Cardiac muscle cell (in vitro differentiated cells and primary cell): ENCODE measurements at regions not wholly inside any gene's neighbourhood (a gene's known extent, or its start where the extent isn't known, plus 50 kb on each side); places are given as distances from the start of the nearest gene placed in this dataset.
"Not testable (repeated sequence)": the region's sequence is repeated elsewhere in the genome, so short reads cannot be mapped to it uniquely, and the experiment has no call there.

Source experiments
- DNase-seq, 2 donors: peaks; one replicate each; pipeline versions ENCODE4 v3.0.0 to v3.0.0-alpha.2; 2010 to 2017; ENCODE audit warnings: low read depth in 1 of 2, low spot score in 1 of 2
- H3K27ac ChIP-seq: fragments of 200-600 bp; sonication (generic); 2 replicates; pipeline ENCODE4 v1.5.1; 2016
- H3K27me3 ChIP-seq: fragments of 200-600 bp; sonication (generic); 2 replicates; pipeline ENCODE4 v1.6.0; 2016; ENCODE audit warnings: control low read depth
- H3K36me3 ChIP-seq: fragments of 200-600 bp; sonication (generic); 2 replicates; pipeline ENCODE4 v1.5.1; 2016; ENCODE audit warnings: control low read depth
- H3K4me1 ChIP-seq: fragments of 200-600 bp; sonication (generic); 2 replicates; pipeline ENCODE4 v1.8.1; 2017; ENCODE audit warnings: low read depth, mild to moderate bottlenecking, mixed run types
- H3K4me3 ChIP-seq: fragments of 200-600 bp; sonication (generic); 2 replicates; pipeline ENCODE4 v1.5.1; 2016; ENCODE audit warnings: mild to moderate bottlenecking
- H3K9me3 ChIP-seq: fragments of 200-600 bp; sonication (generic); 2 replicates; pipeline ENCODE4 v1.5.1; 2017; ENCODE audit warnings: low read depth, mild to moderate bottlenecking, control low read depth
- TF ChIP-seq, protein P1 (sequence below): IDR thresholded peaks from 2 replicates; pipeline ENCODE4 v1.5.1; 2012; ENCODE audit warnings: low read depth, mild to moderate bottlenecking, low read length

DNA sequence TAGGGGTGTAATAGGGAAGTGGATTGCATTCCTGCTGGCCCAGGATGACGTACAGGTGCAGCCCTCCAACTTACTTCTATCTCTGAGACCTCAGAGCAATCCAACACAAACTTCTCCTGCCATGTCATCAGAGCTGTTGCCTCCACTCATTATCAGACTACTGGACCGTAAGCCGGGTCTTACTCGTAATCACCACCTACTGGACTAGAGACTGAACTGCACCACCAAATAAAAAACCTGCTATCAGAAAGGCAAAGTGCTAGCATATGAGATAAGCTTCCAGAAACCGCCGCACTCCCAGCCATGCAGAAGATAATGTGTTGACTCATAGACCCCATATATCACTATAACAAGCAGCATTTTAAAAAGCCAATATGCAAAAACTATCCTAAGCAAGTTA is 102.0 kb downstream of the SLITRK1 start:
- Histone ChIP-seq H3K4me1 (no peaks in the 10 kb centered on the region), H3K36me3 (no peaks in the 10 kb centered on the region), H3K27ac (no peak overlapping the region), H3K27me3 (no peaks in the 10 kb centered on the region), H3K4me3 (no peak overlapping the region), H3K9me3 (no peaks in the 10 kb centered on the region)
- TF ChIP-seq, protein P1, sequence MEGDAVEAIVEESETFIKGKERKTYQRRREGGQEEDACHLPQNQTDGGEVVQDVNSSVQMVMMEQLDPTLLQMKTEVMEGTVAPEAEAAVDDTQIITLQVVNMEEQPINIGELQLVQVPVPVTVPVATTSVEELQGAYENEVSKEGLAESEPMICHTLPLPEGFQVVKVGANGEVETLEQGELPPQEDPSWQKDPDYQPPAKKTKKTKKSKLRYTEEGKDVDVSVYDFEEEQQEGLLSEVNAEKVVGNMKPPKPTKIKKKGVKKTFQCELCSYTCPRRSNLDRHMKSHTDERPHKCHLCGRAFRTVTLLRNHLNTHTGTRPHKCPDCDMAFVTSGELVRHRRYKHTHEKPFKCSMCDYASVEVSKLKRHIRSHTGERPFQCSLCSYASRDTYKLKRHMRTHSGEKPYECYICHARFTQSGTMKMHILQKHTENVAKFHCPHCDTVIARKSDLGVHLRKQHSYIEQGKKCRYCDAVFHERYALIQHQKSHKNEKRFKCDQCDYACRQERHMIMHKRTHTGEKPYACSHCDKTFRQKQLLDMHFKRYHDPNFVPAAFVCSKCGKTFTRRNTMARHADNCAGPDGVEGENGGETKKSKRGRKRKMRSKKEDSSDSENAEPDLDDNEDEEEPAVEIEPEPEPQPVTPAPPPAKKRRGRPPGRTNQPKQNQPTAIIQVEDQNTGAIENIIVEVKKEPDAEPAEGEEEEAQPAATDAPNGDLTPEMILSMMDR: peak; percentile 62
- peak; percentile 2 to 63 for DNase-seq

DNA sequence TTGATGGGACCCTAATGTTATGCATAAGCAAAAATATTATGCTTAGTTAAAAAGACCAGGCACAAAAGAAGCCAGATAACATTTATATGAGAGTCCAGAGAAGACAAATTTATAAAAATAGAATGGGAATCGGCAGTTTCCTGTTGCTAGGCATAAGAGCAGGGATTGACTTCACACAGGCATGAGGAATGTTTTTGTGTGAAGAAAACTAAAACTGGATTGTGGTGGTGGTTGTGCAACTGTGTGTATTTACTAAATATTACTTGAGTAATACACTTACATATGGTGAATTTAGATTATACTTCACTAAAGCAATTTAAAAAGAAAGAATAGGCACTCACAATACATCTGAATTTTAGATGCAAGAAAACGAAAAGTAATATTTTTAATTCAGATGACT is 108.3 kb downstream of the SLITRK1 start:
- no peaks in the 10 kb centered on the region for H3K4me1 ChIP-seq
- no peaks in the 10 kb centered on the region for H3K36me3 ChIP-seq
- DNase-seq: peak in 1 of 2 donors; percentile 29
- H3K4me3 ChIP-seq: no peak overlapping the region
- TF ChIP-seq, protein P1: no peak
- no peaks in the 10 kb centered on the region for H3K9me3 ChIP-seq
- no peaks in the 10 kb centered on the region for H3K27me3 ChIP-seq
- H3K27ac ChIP-seq: no peak overlapping the region

DNA sequence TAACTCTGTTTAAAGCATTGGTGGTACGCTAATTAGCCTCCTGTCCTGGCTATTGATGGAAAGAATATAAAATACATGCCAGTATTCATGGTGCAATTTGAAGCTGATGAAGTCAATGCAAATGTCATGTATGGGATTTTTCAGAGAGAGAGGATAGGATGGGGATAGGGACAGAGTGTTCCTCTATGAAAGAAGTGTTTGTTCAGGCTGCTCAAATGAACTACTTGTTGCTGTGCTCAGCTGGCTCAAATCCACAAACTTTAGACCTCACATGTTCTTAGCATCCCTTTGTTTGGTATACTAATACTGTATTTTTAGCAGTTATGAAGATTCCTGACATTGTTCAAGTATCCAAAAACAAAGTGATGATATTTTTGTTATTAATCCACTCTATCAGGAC is 116.5 kb downstream of the SLITRK1 start:
- no peak overlapping the region for H3K4me3 ChIP-seq
- no peak overlapping the region for H3K27ac ChIP-seq
- H3K27me3 ChIP-seq: no peaks in the 10 kb centered on the region
- H3K9me3 ChIP-seq: no peaks in the 10 kb centered on the region
- H3K4me1 ChIP-seq: no peaks in the 10 kb centered on the region
- DNase-seq: no peak
- H3K36me3 ChIP-seq: no peaks in the 10 kb centered on the region
- TF ChIP-seq, protein P1: no peak

DNA sequence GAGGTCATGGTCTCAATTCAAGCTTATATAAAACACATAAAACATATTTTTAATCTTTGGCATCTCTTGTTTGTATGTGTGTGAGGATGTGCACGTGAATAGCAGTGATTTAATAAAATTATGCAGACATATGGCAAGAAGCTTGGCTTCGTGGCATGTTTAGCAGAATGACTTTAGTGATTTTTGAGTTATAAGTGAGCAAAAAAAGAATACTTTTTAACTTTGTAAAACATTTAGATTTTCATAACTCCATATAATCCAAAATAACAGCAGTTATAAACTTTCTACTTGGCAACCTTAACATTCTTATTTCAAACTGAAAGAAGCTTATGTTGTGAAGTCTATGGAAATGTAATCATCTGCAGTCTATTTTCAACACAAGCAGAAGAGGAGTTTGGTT is 120.6 kb downstream of the SLITRK1 start:
- no peaks in the 10 kb centered on the region for H3K36me3 ChIP-seq

DNA sequence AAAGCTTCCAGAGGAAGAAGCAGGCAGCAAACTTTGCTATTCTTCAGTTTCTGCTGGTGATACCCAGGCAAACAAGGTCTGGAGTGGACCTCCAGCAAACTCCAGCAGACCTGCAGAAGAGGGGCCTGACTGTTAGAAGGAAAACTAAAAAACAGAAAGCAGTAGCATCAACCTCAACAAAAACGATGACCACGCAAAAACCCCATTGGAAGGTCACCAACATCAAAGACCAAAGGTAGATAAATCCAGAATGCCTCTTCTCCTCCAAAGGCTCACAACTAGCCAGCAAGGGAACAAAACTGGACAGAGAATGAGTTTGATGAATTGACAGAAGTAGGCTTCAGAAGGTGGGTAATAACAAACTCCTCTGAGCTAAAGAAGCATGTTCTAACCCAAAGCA is 127.1 kb downstream of the SLITRK1 start:
- not testable (repeated sequence) for H3K27me3 ChIP-seq, DNase-seq, H3K27ac ChIP-seq, H3K4me1 ChIP-seq, H3K4me3 ChIP-seq, H3K9me3 ChIP-seq, H3K36me3 ChIP-seq

More for the DNA sequence above, 120.6 kb downstream of the SLITRK1 start:
- H3K27me3 ChIP-seq: no peaks in the 10 kb centered on the region
- TF ChIP-seq, protein P1: no peak
- H3K9me3 ChIP-seq: no peaks in the 10 kb centered on the region
- DNase-seq: no peak
- H3K27ac ChIP-seq: no peak overlapping the region
- H3K4me3 ChIP-seq: no peak overlapping the region
- no peaks in the 10 kb centered on the region for H3K4me1 ChIP-seq

DNA sequence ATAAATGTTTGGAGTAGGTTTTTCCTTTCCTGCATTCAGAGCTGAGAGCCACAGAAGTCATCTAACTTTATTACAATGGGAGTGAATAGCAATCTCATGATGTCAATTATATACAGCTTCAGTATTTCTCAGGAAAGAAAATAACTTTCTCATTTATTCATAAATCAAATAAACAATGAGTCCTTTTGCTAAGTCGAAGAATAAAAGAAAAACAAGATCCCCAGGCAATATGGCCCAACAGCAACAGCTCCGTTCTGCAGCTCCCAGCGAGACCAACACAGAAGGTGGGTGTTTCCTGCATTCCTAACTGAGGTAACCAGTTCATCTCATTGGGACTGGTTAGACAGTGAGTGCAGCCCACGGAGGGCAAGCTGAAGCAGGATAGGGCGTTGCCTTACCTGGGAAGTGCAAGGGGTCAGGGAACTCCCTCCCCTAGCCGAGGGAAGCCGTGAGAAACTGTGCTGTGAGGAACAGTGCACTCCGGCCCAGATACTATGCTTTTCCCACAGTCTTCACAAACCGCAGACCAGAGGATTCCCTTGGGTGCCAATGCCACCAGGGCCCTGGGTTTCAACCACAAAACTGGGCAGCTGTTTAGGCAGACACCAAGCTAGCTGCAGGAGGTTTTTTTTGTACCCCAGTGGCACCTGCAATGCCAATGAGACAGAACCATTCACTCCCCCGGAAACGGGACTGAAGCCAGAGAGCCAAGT is 128.2 kb downstream of the SLITRK1 start:
- Histone ChIP-seq H3K4me1 (no peaks in the 10 kb centered on the region), H3K4me3 (no peak overlapping the region), H3K27me3 (no peaks in the 10 kb centered on the region), H3K27ac (no peak overlapping the region), H3K36me3 (no peaks in the 10 kb centered on the region), H3K9me3 (no peaks in the 10 kb centered on the region)
- no peak for DNase-seq
- TF ChIP-seq, protein P1: no peak
